ENCODE measurements at regions not wholly inside any gene's neighbourhood (a gene's known extent, or its start where the extent isn't known, plus 50 kb on each side); places are given as distances from the start of the nearest gene placed in this dataset.

- Histone ChIP-seq H4K8ac (replicated peaks; ENCODE audit: insufficient read length, low read depth, low read length) (no peak overlapping the region), H3K4me1 (ENCODE audit: insufficient read depth, low read length) (no peaks in the 10 kb centered on the region), H3K23ac (ENCODE audit: insufficient read length, low read depth, low read length) (no peak overlapping the region), H3K23me2 (ENCODE audit: insufficient read length, low read depth, low read length, poor library complexity, severe bottlenecking) (no peaks in the 10 kb centered on the region), H2AFZ (ENCODE audit: low read length) (no peak overlapping the region), H3K27ac (ENCODE audit: insufficient read length, low read depth, low read length) (no peak overlapping the region), H3K4ac (ENCODE audit: low read depth, low read length) (no peak overlapping the region), H3K18ac (ENCODE audit: insufficient read length, low read depth, low read length) (no peak overlapping the region), H2BK15ac (ENCODE audit: low read depth, low read length) (no peak overlapping the region), H3K27me3 (ENCODE audit: insufficient read depth, low read length) (no peaks in the 10 kb centered on the region), H4K5ac (ENCODE audit: insufficient read length, low read depth, low read length) (no peak overlapping the region), H4K20me1 (ENCODE audit: control insufficient read depth, insufficient read depth, insufficient read length) (no peaks in the 10 kb centered on the region), H4K91ac (ENCODE audit: insufficient read length, low read depth, low read length) (no peak overlapping the region), H2BK120ac (ENCODE audit: low read depth, low read length, poor library complexity, severe bottlenecking) (no peak overlapping the region), H3K79me1 (ENCODE audit: insufficient read depth, low read depth, low read length, poor library complexity, severe bottlenecking) (no peaks in the 10 kb centered on the region), H2BK5ac (ENCODE audit: insufficient read length, low read length) (no peak overlapping the region), H3K56ac (ENCODE audit: insufficient read length, low read depth, low read length) (no peak overlapping the region), H2BK12ac (ENCODE audit: insufficient read length, low read depth, low read length) (no peak overlapping the region), H2AK5ac (ENCODE audit: insufficient read length, low read length) (no peak overlapping the region), H3K79me2 (ENCODE audit: insufficient read depth, low read length) (no peaks in the 10 kb centered on the region), H2BK20ac (ENCODE audit: low read depth, low read length, poor library complexity, severe bottlenecking) (no peak overlapping the region), H3K14ac (ENCODE audit: insufficient read depth, low read length) (no peak overlapping the region), H3K4me2 (ENCODE audit: insufficient read depth, insufficient read length, low read length) (no peak overlapping the region), H3K9ac (ENCODE audit: extremely low read depth, insufficient read length, low read length) (no peak overlapping the region), H3T11ph (ENCODE audit: low read length) (no peak overlapping the region), H3K9me3 (ENCODE audit: control insufficient read depth, low read depth, low read length) (no peaks in the 10 kb centered on the region)
- DNase-seq = no peak
- Mint-ChIP-seq H3K9me3 (peaks cover 9 to 42% of the 10 kb centered on the region in 2 experiments; a peak in 4 of 5 replicates), H3K27ac (no peak overlapping the region), H3K36me3 (ENCODE audit: insufficient read depth in 1 of 3, low read depth in 3 of 3) (no peaks in the 10 kb centered on the region; a peak in 1 of 7 replicates), H3K4me1 (peaks cover 6 to 10% of the 10 kb centered on the region in 2 experiments), H3K27me3 (ENCODE audit: low read depth) (no peaks in the 10 kb centered on the region), H3K4me3 (no peak overlapping the region)
- TF ChIP-seq CTCF (conservative IDR thresholded peaks at IDR 0.05) = no peak
- WGBS (ENCODE audit: extremely low coverage, insufficient read length, low lambda C conversion rate) = no CpG with 5 or more reads among the region's 5 CpGs
Observed at GRCh38 chrX:22541926-22542325, 269.2 kb downstream of the CBLL2 start.
